SW480 (cell line): ENCODE measurements at regions not wholly inside any gene's neighbourhood (a gene's known extent, or its start where the extent isn't known, plus 50 kb on each side); places are given as distances from the start of the nearest gene placed in this dataset.

Source experiments
- DNase-seq: peaks from one replicate; pipeline ENCODE4 v3.0.0-alpha.2; 2016; ENCODE audit warnings: low spot score

- no peak for DNase-seq
Measured at GRCh38 chr12:58583940-58584339, 336.4 kb downstream of the LRIG3 start.

- no peak for DNase-seq
Measured at GRCh38 chr12:58584880-58585279, 335.4 kb downstream of the LRIG3 start.

- DNase-seq: no peak
Measured at GRCh38 chr12:58586762-58587161, 333.5 kb downstream of the LRIG3 start.

GRCh38 chr12:58588770-58589169, 331.5 kb downstream of the LRIG3 start:
- DNase-seq: no peak

GRCh38 chr12:58592475-58593207, 327.7 kb downstream of the LRIG3 start:
- no peak for DNase-seq

GRCh38 chr12:58593557-58594304, 326.6 kb downstream of the LRIG3 start:
- peak; percentile 11 for DNase-seq

- no peak for DNase-seq
Measured at GRCh38 chr12:58596381-58596780, 323.9 kb downstream of the LRIG3 start.

GRCh38 chr12:58601529-58601928, 318.8 kb downstream of the LRIG3 start:
- DNase-seq: no peak

GRCh38 chr12:58602179-58602578, 318.1 kb downstream of the LRIG3 start:
- DNase-seq: no peak

- DNase-seq: no peak
Measured at GRCh38 chr12:58602736-58603135, 317.6 kb downstream of the LRIG3 start.

GRCh38 chr12:58607805-58608204, 312.5 kb downstream of the LRIG3 start:
- DNase-seq: no peak

GRCh38 chr12:58608711-58609110, 311.6 kb downstream of the LRIG3 start:
- no peak for DNase-seq

- DNase-seq: no peak
Measured at GRCh38 chr12:58615047-58615446, 305.3 kb downstream of the LRIG3 start.

- no peak for DNase-seq
Measured at GRCh38 chr12:58615576-58615975, 304.7 kb downstream of the LRIG3 start.

GRCh38 chr12:58616618-58617017, 303.7 kb downstream of the LRIG3 start:
- DNase-seq: no peak

- DNase-seq: no peak
Measured at GRCh38 chr12:58621126-58621525, 299.2 kb downstream of the LRIG3 start.

GRCh38 chr12:58629376-58629775, 290.9 kb downstream of the LRIG3 start:
- DNase-seq: no peak

- no peak for DNase-seq
Measured at GRCh38 chr12:58633479-58633878, 286.8 kb downstream of the LRIG3 start.

- no peak for DNase-seq
Measured at GRCh38 chr12:58639318-58639934, 280.9 kb downstream of the LRIG3 start.

- peak; percentile 2 for DNase-seq
Measured at GRCh38 chr12:58640314-58640713, 280.0 kb downstream of the LRIG3 start.

GRCh38 chr12:58645946-58646345, 274.4 kb downstream of the LRIG3 start:
- no peak for DNase-seq

GRCh38 chr12:58647495-58647894, 272.8 kb downstream of the LRIG3 start:
- DNase-seq: no peak

GRCh38 chr12:58648176-58648575, 272.1 kb downstream of the LRIG3 start:
- no peak for DNase-seq
